HepG2 (cell line): ENCODE measurements at regions not wholly inside any gene's neighbourhood (a gene's known extent, or its start where the extent isn't known, plus 50 kb on each side); places are given as distances from the start of the nearest gene placed in this dataset.
A peak's percentile ranks its signal among the peaks of the same experiment; 100 is the strongest.

Source experiments
- ATAC-seq: fragments of 200-7000 bp; cut with Tn5 transposase; 3 replicates; pipeline ENCODE4 v1.9.1; 2020; ENCODE audit warnings: mild to moderate bottlenecking, moderate library complexity
- BruUV-seq: library from RNA; stranded (reverse); fragments of 400-500 nt; replicated peaks from 2 replicates; lab custom pipeline; 2021; lab: Mats Ljungman, UMichigan
- CTCF ChIA-PET: fragments of 300-600 bp; formaldehyde crosslinking; extraction: SDS; loops from one replicate; lab custom pipeline; 2021; ENCODE audit warnings: low total read pairs, inconsistent platforms, low intra/inter-chr PET ratio; lab: Yijun Ruan, JAX
- POLR2A ChIA-PET: fragments of 350-600 bp; sonication (Branson Sonifier 250); formaldehyde crosslinking; loops from one replicate; lab custom pipeline; 2020; ENCODE audit warnings: antibody characterized with exemption, inconsistent platforms; lab: Yijun Ruan, JAX
- DNase-seq: peaks from one replicate; pipeline ENCODE4 v3.0.0-alpha.2; 2015; ENCODE audit warnings: low spot score
- FAIRE-seq: peaks from 3 replicates; lab custom pipeline; 2011; peaks lifted over from hg19 to GRCh38; lab: Jason Lieb, UNC
- H2AFZ ChIP-seq: one replicate; pipeline ENCODE4 v1.6.1; 2011; ENCODE audit warnings: low read length, inconsistent platforms
- H3K27ac ChIP-seq: fragments of 300-600 bp; 3 replicates; pipeline ENCODE4 v1.8.0; 2011; ENCODE audit warnings: mixed run types, mild to moderate bottlenecking, mixed read lengths, low read length, inconsistent platforms; ENCODE audit not compliant: insufficient read depth; ENCODE audit errors: extremely low read length
- H3K27me3 ChIP-seq, 2 experiments: fragments of 200-600 bp in 1 of 2; 2 replicates in 1 of 2; 3 replicates in 1 of 2; pipeline versions ENCODE4 v1.6.0 to v1.8.0; 2011; ENCODE audit warnings: low read length in 2 of 2, mild to moderate bottlenecking in 2 of 2, moderate library complexity in 2 of 2, inconsistent platforms in 1 of 2; ENCODE audit not compliant: insufficient read depth in 2 of 2, control insufficient read depth in 1 of 2
- H3K36me3 ChIP-seq, 2 experiments: fragments of 200-600 bp in 1 of 2; replicated peaks in 1 of 2; 2 replicates in 1 of 2; 3 replicates in 1 of 2; pipeline versions ENCODE4 v1.5.1 to v1.8.0; 2011; ENCODE audit warnings: low read length in 2 of 2, inconsistent platforms in 1 of 2; ENCODE audit not compliant: insufficient read depth in 2 of 2, control insufficient read depth in 1 of 2
- H3K4me1 ChIP-seq: 2 replicates; pipeline ENCODE4 v1.5.1; 2012; ENCODE audit warnings: low read length, inconsistent platforms; ENCODE audit not compliant: insufficient read depth
- H3K4me2 ChIP-seq: 2 replicates; pipeline ENCODE4 v1.6.0; 2011; ENCODE audit warnings: low read depth, low read length, inconsistent platforms
- H3K4me3 ChIP-seq, 3 experiments: fragments of 200-600 bp in 1 of 3; sonication (generic), shearing (Covaris generic) in 1 of 3; replicated peaks in 1 of 3; 2 replicates each; pipeline ENCODE4 v1.5.1; 2011 to 2016; ENCODE audit warnings: low read length in 3 of 3, inconsistent platforms in 2 of 3, low read depth in 2 of 3, mild to moderate bottlenecking in 2 of 3, control low read depth in 1 of 3, mixed read lengths in 1 of 3; ENCODE audit not compliant: insufficient read depth in 1 of 3
- H3K79me2 ChIP-seq: one replicate; pipeline ENCODE4 v1.6.1; 2011; ENCODE audit warnings: low read length, inconsistent platforms; ENCODE audit not compliant: insufficient read depth
- H3K9ac ChIP-seq: 2 replicates; pipeline ENCODE4 v1.6.0; 2011; ENCODE audit warnings: mild to moderate bottlenecking, low read depth, low read length, inconsistent platforms; ENCODE audit not compliant: insufficient read depth
- H3K9me3 ChIP-seq: 2 replicates; pipeline ENCODE4 v1.5.1; 2012; ENCODE audit warnings: mild to moderate bottlenecking, low read length
- H4K20me1 ChIP-seq: 2 replicates; pipeline ENCODE4 v1.6.0; 2011; ENCODE audit warnings: inconsistent platforms, mild to moderate bottlenecking, low read length, moderate library complexity; ENCODE audit not compliant: insufficient read depth
- ATF2 ChIP-seq: sonication (generic); formaldehyde crosslinking; IDR thresholded peaks from 2 replicates; pipeline ENCODE4 v1.4.0; 2020; ENCODE audit warnings: missing genetic modification reagents
- HDAC2 ChIP-seq: sonication (generic); formaldehyde crosslinking; IDR thresholded peaks from 2 replicates; pipeline ENCODE4 v1.4.0; 2020; ENCODE audit warnings: missing genetic modification reagents
- KLF16 ChIP-seq, 2 experiments: sonication (generic) in 1 of 2; formaldehyde crosslinking in 1 of 2; IDR thresholded peaks; 2 replicates each; pipeline versions ENCODE4 v1.6.1 to v1.8.0; 2016 to 2023; ENCODE audit warnings: missing genetic modification reagents in 2 of 2, missing compliant biosample characterization in 1 of 2
- MAFF ChIP-seq: IDR thresholded peaks from 2 replicates; pipeline ENCODE4 v1.6.1; 2011; ENCODE audit warnings: low read depth, low read length, improper control_type of control experiment
- MAFK ChIP-seq, 2 experiments: IDR thresholded peaks in 1 of 2; conservative IDR thresholded peaks in 1 of 2; 2 replicates each; pipeline ENCODE4 v1.6.1; 2011; ENCODE audit warnings: improper control_type of control experiment in 2 of 2, low read length in 2 of 2
- ZNF567 ChIP-seq: sonication (generic); formaldehyde crosslinking; IDR thresholded peaks from 2 replicates; pipeline ENCODE4 v1.8.1; 2023; ENCODE audit warnings: mild to moderate bottlenecking, missing genetic modification reagents, borderline replicate concordance
- WGBS: methylation state at CpG from one replicate; pipeline ENCODE4 v1.1.6; 2017; ENCODE audit warnings: low lambda C conversion rate; 5-methylcytosine and 5-hydroxymethylcytosine counted together
- in situ Hi-C: cut with HindIII; loops from 2 replicates; pipeline ENCODE4 v1.10.0; 2017; ENCODE audit warnings: low pct_unique_long_range_greater_than_20kb; ENCODE audit not compliant: extremely low pct_ligation_motif_present
- intact Hi-C: fragments of 100-400 bp; cut with micrococcal nuclease; formaldehyde crosslinking; loops from one replicate; pipeline ENCODE4 v1.10.0; 2022; ENCODE audit not compliant: unreplicated experiment

- FAIRE-seq (no peak), DNase-seq (no peak), ATAC-seq (no peak)
- H3K79me2 ChIP-seq = no peaks in the 10 kb centered on the region
- no peak overlapping the region for H3K27ac ChIP-seq
- BruUV-seq = no TSS peak
- H3K36me3 ChIP-seq = no peaks in the 10 kb centered on the region
- H3K4me3 ChIP-seq = no peak overlapping the region
- in situ Hi-C loops (no loop called here), intact Hi-C loops (no loop called here)
- CTCF ChIA-PET = no interaction called here
- peaks cover 0 to 3% of the 10 kb centered on the region in 2 experiments; a peak in 1 of 5 replicates for H3K27me3 ChIP-seq
- no peak overlapping the region for H2AFZ ChIP-seq
- no peak overlapping the region for H3K4me2 ChIP-seq
- no peaks in the 10 kb centered on the region for H3K4me1 ChIP-seq
- TF ChIP-seq HDAC2 (CRISPR knock-in tag) (no peak), KLF16 (CRISPR knock-in tag; IDR thresholded peaks at IDR 0.05) (no peak), MAFK (conservative IDR thresholded peaks at IDR 0.05 in 1 of 2, IDR thresholded peaks at IDR 0.05 in 1 of 2; ENCODE audit: low read length in 2 of 2) (peak; percentile 85 to 88), ZNF567 (CRISPR knock-in tag) (no peak), MAFF (peak; percentile 82), ATF2 (CRISPR knock-in tag) (no peak)
- no peak overlapping the region for H3K9ac ChIP-seq
- POLR2A ChIA-PET = no interaction called here
- 20% methylated on average over 13 of the region's 13 CpGs for WGBS
- H4K20me1 ChIP-seq = no peaks in the 10 kb centered on the region
- 0 out of 2 replicates have a peak, but pooled peaks cover 5% of the 10 kb centered on the region for H3K9me3 ChIP-seq
These were observed 598.0 kb upstream of the NOX3 start for GRCh38 chr6:156053626-156054025.

GRCh38 chr6:156046841-156047449 lies 591.3 kb upstream of the NOX3 start:
- in situ Hi-C loops = no loop called here

More at GRCh38 chr6:156046841-156047449, 591.3 kb upstream of the NOX3 start:
- no peak overlapping the region for H3K9ac ChIP-seq
- WGBS = under 1% methylated on average over 8 of the region's 8 CpGs
- H4K20me1 ChIP-seq = no peaks in the 10 kb centered on the region
- ATAC-seq (no peak), DNase-seq (no peak), FAIRE-seq (no peak)
- no peak for TF ChIP-seq MAFF
- H3K9me3 ChIP-seq = no peaks in the 10 kb centered on the region
- no peaks in the 10 kb centered on the region for H3K4me1 ChIP-seq
- no peak overlapping the region for H2AFZ ChIP-seq
- CTCF ChIA-PET = no interaction called here
- H3K4me2 ChIP-seq = no peak overlapping the region
- no peaks in the 10 kb centered on the region for H3K27me3 ChIP-seq
- POLR2A ChIA-PET = no interaction called here
- no TSS peak for BruUV-seq
- no peak overlapping the region for H3K27ac ChIP-seq
- H3K4me3 ChIP-seq = no peak overlapping the region
- H3K79me2 ChIP-seq = no peaks in the 10 kb centered on the region
- intact Hi-C loops = no loop called here
- H3K36me3 ChIP-seq = no peaks in the 10 kb centered on the region
